ENCODE measurements at regions not wholly inside any gene's neighbourhood (a gene's known extent, or its start where the extent isn't known, plus 50 kb on each side); places are given as distances from the start of the nearest gene placed in this dataset.

DNA sequence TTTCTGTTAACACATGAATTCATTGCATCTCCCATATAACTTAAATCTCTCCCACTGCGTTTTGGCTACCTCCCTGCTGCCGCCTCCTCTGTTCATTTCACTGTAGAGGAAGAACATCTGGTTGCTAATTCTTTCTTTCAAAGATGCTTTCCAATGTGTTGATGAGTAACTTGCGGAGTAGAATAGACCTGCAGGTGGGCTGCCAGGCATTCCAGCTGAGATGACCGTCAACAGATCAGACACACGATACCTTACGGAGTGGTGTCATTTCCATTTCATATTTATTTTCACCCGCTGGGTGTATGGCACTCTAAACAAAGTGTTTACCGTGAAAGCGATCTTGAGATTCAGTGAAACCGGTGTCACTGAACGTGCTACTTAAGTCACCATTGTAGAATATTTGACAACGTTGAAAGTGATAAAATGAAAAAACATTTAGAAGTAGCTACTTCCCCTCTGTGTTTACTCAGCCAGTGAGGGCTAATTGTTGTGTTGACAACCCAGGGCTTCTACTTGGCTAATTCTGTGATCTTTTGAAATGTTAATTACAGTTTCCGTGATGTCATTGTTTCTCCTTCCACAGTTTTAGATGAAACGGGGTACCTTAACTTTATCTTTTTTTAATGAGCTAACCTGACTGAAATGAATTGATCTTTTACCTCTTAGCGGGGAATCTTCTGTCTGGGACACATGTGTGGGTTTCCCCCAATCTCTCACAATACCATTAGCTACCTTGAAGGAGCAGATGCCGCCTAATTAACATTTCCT is 228.5 kb upstream of the ARGLU1 start:
- TF ChIP-seq, protein P1, sequence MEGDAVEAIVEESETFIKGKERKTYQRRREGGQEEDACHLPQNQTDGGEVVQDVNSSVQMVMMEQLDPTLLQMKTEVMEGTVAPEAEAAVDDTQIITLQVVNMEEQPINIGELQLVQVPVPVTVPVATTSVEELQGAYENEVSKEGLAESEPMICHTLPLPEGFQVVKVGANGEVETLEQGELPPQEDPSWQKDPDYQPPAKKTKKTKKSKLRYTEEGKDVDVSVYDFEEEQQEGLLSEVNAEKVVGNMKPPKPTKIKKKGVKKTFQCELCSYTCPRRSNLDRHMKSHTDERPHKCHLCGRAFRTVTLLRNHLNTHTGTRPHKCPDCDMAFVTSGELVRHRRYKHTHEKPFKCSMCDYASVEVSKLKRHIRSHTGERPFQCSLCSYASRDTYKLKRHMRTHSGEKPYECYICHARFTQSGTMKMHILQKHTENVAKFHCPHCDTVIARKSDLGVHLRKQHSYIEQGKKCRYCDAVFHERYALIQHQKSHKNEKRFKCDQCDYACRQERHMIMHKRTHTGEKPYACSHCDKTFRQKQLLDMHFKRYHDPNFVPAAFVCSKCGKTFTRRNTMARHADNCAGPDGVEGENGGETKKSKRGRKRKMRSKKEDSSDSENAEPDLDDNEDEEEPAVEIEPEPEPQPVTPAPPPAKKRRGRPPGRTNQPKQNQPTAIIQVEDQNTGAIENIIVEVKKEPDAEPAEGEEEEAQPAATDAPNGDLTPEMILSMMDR (IDR thresholded peaks at IDR 0.05) = no peak
- TF ChIP-seq POLR2A (IDR thresholded peaks at IDR 0.05) = no peak
